HUES6 (cell line): ENCODE measurements at regions not wholly inside any gene's neighbourhood (a gene's known extent, or its start where the extent isn't known, plus 50 kb on each side); places are given as distances from the start of the nearest gene placed in this dataset.

Experiments
- H3K27ac ChIP-seq: 2 replicates; pipeline ENCODE4 v1.7.0; 2013; ENCODE audit warnings: low read depth, mild to moderate bottlenecking, low read length, inconsistent platforms
- H3K27me3 ChIP-seq: 2 replicates; pipeline ENCODE4 v1.6.1; 2013; ENCODE audit warnings: low read length; ENCODE audit not compliant: control insufficient read depth, insufficient read depth
- H3K36me3 ChIP-seq: 2 replicates; pipeline ENCODE4 v1.6.1; 2013; ENCODE audit warnings: low read length; ENCODE audit not compliant: control insufficient read depth, insufficient read depth
- H3K4me1 ChIP-seq: 2 replicates; pipeline ENCODE4 v1.6.1; 2013; ENCODE audit warnings: low read length; ENCODE audit not compliant: control insufficient read depth, insufficient read depth
- H3K4me3 ChIP-seq: 2 replicates; pipeline ENCODE4 v1.5.1; 2013; ENCODE audit warnings: low read depth, low read length
- H3K9ac ChIP-seq: one replicate; pipeline ENCODE4 v1.6.1; 2013; ENCODE audit warnings: mild to moderate bottlenecking, low read length
- H3K9me3 ChIP-seq: 2 replicates; pipeline ENCODE4 v1.6.1; 2013; ENCODE audit warnings: low read depth, low read length; ENCODE audit not compliant: control insufficient read depth, insufficient read depth

DNA sequence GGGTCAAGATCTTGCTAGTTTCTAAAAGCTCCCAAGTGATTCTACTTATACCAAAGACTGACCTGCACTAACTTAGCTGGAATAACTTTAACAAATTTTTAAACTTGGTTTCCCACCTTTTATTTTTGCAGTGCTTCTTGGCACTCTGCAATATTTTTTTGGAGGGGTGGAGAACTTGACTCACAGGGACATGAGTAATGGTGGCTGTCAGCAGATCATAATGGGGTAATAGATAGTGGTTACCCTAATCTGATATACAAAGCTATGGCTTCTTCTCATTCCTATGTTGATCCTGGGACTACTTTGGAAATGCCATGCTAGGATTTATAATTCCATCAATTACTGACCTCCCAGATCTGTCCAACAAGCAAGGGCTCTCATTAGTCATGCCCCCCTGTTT lies 295.7 kb downstream of the GPAT3 start:
- Histone ChIP-seq H3K4me1 (0 out of 2 replicates have a peak, but pooled peaks cover 3% of the 10 kb centered on the region), H3K4me3 (no peak overlapping the region), H3K9me3 (no peaks in the 10 kb centered on the region), H3K36me3 (no peaks in the 10 kb centered on the region), H3K27me3 (no peaks in the 10 kb centered on the region), H3K27ac (no peak overlapping the region), H3K9ac (no peak overlapping the region)

GRCh38 chr4:83830138-83830888 lies 294.4 kb downstream of the GPAT3 start:
- no peak overlapping the region for H3K4me3 ChIP-seq
- no peak overlapping the region for H3K27ac ChIP-seq
- H3K36me3 ChIP-seq, result no peaks in the 10 kb centered on the region
- 0 out of 2 replicates have a peak, but pooled peaks cover 2% of the 10 kb centered on the region for H3K9me3 ChIP-seq
- 0 out of 2 replicates have a peak, but pooled peaks cover 3% of the 10 kb centered on the region for H3K4me1 ChIP-seq
- H3K9ac ChIP-seq, result no peak overlapping the region
- H3K27me3 ChIP-seq, result no peaks in the 10 kb centered on the region

DNA sequence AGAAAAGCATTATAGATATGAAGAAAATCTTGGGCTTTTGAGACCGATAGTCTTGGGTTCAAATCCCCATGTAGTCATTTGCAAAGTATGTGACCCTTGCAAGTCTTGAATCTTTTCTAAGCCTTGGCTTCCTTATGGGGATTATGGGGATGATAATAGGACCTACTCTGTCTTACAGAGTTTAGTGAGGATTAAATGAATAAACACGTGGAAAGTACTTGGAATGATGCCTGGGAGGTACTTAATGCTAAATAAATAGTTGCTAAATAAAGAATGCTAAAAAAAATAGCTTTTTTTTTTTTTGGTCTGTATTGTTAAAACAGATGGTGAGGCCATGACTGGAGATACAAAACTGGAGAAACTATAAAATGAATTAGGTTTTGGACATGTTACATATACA lies 292.7 kb downstream of the GPAT3 start:
- Histone ChIP-seq H3K4me3 (no peak overlapping the region), H3K9me3 (0 out of 2 replicates have a peak, but pooled peaks cover 2% of the 10 kb centered on the region), H3K36me3 (no peaks in the 10 kb centered on the region), H3K9ac (no peak overlapping the region), H3K27ac (no peak overlapping the region), H3K27me3 (no peaks in the 10 kb centered on the region), H3K4me1 (0 out of 2 replicates have a peak, but pooled peaks cover 3% of the 10 kb centered on the region)

DNA sequence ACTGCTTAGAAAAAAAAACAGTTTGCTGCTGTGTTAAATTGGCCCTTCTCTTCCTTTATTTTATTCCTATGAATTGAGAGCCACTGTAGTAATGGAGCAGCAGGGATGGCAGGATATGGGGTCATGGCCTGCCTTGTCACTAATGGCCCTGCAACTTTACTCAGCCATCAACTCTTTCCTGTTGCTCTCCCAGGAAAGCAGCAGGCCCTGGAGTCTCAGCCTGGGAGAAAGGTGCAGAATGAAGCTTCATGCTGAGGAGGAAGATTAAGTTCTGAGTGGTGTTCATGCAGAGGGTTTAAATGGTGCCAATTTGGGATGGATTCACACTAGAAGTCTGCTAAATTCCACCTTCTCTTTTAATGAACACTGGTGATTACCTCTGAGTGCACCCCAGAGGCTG lies 285.6 kb downstream of the GPAT3 start:
- peaks cover 26% of the 10 kb centered on the region; the same call in 1 of the 2 replicates for H3K9me3 ChIP-seq
- no peaks in the 10 kb centered on the region for H3K27me3 ChIP-seq
- no peak overlapping the region for H3K9ac ChIP-seq
- H3K27ac ChIP-seq, result no peak overlapping the region
- no peaks in the 10 kb centered on the region for H3K36me3 ChIP-seq
- H3K4me3 ChIP-seq, result no peak overlapping the region
- H3K4me1 ChIP-seq, result no peaks in the 10 kb centered on the region

DNA sequence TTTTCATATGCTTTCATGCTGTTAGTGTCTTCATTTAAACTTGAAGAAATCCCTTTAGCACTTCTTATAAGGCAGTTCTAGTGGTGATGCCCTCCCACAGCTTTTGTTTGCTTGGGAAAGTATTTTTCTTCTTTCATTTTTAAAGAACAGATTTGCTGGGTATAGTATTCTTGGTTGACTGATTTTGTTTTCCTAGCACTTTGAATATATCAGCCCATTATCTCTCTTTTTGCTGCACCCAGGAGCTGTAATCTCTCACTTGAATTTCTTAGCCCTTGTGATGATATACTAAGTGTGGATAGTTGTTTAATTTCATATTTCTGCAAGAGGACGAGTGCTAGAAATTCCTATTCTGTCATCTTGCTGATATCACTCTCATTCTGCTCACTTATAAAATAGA lies 283.7 kb downstream of the GPAT3 start:
- peaks cover 24% of the 10 kb centered on the region; the same call in 1 of the 2 replicates for H3K9me3 ChIP-seq
- H3K27me3 ChIP-seq, result no peaks in the 10 kb centered on the region
- no peak overlapping the region for H3K9ac ChIP-seq
- no peak overlapping the region for H3K4me3 ChIP-seq
- no peaks in the 10 kb centered on the region for H3K36me3 ChIP-seq
- no peaks in the 10 kb centered on the region for H3K4me1 ChIP-seq
- no peak overlapping the region for H3K27ac ChIP-seq

DNA sequence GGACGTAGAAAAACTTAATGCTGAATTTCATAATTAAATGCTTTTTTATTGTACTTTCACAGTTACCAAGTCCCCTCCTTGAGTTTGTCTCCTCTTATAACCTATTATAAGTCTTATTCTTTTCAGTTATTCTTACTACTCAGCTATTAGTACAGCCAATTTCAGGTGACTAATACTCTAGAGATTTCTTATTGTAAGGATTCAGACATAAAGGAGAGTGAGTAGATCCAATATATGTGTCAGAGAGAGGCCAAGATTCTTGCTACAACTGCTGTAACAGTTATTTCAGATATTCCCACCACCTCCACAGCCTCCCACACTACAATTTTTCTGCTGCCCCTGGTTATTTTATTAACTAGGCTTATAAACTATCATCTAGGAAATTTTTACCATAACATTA lies 274.5 kb downstream of the GPAT3 start:
- Histone ChIP-seq H3K4me3 (no peak overlapping the region), H3K27me3 (no peaks in the 10 kb centered on the region), H3K4me1 (no peaks in the 10 kb centered on the region), H3K36me3 (no peaks in the 10 kb centered on the region), H3K9ac (no peak overlapping the region), H3K27ac (no peak overlapping the region), H3K9me3 (no peaks in the 10 kb centered on the region)

GRCh38 chr4:83809581-83809980 lies 273.7 kb downstream of the GPAT3 start:
- no peak overlapping the region for H3K27ac ChIP-seq
- H3K9ac ChIP-seq, result no peak overlapping the region
- H3K4me3 ChIP-seq, result no peak overlapping the region
- no peaks in the 10 kb centered on the region for H3K9me3 ChIP-seq
- H3K4me1 ChIP-seq, result no peaks in the 10 kb centered on the region
- H3K36me3 ChIP-seq, result no peaks in the 10 kb centered on the region
- no peaks in the 10 kb centered on the region for H3K27me3 ChIP-seq

DNA sequence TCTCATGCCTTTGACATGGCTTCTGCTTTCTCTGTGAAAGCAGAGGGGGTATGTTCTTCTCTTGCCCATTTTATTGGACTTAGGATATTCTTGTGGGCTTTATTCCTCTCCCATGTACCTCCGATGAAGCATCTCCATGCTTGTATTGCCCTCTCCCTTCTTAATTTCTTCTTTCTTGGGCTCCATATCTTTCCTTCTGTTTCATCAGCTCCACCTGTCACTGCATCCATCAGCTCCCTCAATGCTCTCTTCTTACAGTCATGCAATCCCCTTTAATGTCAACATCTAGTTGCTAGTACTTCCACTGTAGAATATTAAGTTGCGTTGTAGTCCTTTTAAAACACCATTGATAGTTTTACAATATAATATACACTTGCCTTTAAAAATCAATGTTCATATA lies 257.6 kb downstream of the GPAT3 start:
- H3K27me3 ChIP-seq, result no peaks in the 10 kb centered on the region
- H3K4me3 ChIP-seq, result no peak overlapping the region
- no peak overlapping the region for H3K9ac ChIP-seq
- no peaks in the 10 kb centered on the region for H3K36me3 ChIP-seq
- H3K9me3 ChIP-seq, result no peaks in the 10 kb centered on the region
- no peaks in the 10 kb centered on the region for H3K4me1 ChIP-seq
- no peak overlapping the region for H3K27ac ChIP-seq

- no peaks in the 10 kb centered on the region for H3K36me3 ChIP-seq
- H3K9ac ChIP-seq, result no peak overlapping the region
- no peaks in the 10 kb centered on the region for H3K9me3 ChIP-seq
- H3K27ac ChIP-seq, result no peak overlapping the region
- no peak overlapping the region for H3K4me3 ChIP-seq
- no peaks in the 10 kb centered on the region for H3K27me3 ChIP-seq
- peaks cover 6% of the 10 kb centered on the region for H3K4me1 ChIP-seq
Measured at GRCh38 chr4:83785891-83786290, 250.0 kb downstream of the GPAT3 start.

DNA sequence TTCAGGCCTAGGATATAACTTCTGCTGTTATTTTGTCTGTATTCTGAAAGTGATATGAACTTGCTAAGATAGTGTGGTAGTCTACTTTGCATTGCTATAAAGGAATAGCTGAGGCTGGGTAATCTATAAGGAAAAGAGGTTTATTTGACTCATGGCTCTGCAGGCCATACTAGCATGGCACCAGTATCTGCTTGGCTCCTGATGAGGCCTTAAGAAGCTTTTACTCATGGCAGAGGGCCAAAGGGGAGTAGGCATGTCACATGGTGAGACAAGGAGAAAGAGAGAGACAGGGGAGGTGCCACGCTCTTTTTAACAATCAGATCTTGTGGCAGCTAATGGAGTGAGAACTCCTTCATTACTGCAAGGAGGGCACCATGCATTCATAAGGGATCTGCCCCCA lies 247.3 kb downstream of the GPAT3 start:
- no peak overlapping the region for H3K27ac ChIP-seq
- no peaks in the 10 kb centered on the region for H3K36me3 ChIP-seq
- peaks cover 23% of the 10 kb centered on the region for H3K4me1 ChIP-seq
- no peak overlapping the region for H3K9ac ChIP-seq
- H3K4me3 ChIP-seq, result no peak overlapping the region
- H3K27me3 ChIP-seq, result no peaks in the 10 kb centered on the region
- H3K9me3 ChIP-seq, result no peaks in the 10 kb centered on the region

- H3K36me3 ChIP-seq, result no peaks in the 10 kb centered on the region
- H3K9me3 ChIP-seq, result no peaks in the 10 kb centered on the region
- no peak overlapping the region for H3K9ac ChIP-seq
- no peaks in the 10 kb centered on the region for H3K27me3 ChIP-seq
- H3K27ac ChIP-seq, result no peak overlapping the region
- peaks cover 23% of the 10 kb centered on the region for H3K4me1 ChIP-seq
- H3K4me3 ChIP-seq, result no peak overlapping the region
Measured at GRCh38 chr4:83782591-83782990, 246.7 kb downstream of the GPAT3 start.
